ENCODE measurements at regions not wholly inside any gene's neighbourhood (a gene's known extent, or its start where the extent isn't known, plus 50 kb on each side); places are given as distances from the start of the nearest gene placed in this dataset.
"Not testable (repeated sequence)": the region's sequence is repeated elsewhere in the genome, so short reads cannot be mapped to it uniquely, and the experiment has no call there.

DNA sequence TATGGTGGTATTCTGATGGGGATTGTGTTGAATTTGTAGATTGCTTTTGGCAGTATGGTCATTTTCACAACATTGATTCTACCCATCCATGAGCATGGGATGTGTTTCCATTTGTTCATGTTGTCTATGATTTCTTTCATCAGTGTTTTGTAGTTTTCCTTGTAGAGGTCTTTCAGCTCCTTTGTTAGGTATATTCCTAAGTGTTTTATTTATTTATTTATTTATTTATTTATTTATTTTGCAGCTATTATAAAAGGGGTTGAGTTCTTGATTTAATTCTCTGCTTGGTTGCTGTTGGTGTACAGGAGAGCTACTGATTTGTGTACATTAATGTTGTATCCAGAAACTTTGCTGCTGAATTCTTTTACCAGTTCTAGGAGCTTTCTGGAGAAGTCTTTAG, 181.4 kb downstream of the TM2D1 start:
- H3K36me3 ChIP-seq (replicated peaks); H3K4me3 ChIP-seq (ENCODE audit: low read depth, low read length); H3K27me3 ChIP-seq (replicated peaks); H3K27ac ChIP-seq; in situ Hi-C loops (cut with HindIII; ENCODE audit: low pct_ligation_motif_present, low sequenced_read_pairs); DNase-seq: not testable (repeated sequence)

DNA sequence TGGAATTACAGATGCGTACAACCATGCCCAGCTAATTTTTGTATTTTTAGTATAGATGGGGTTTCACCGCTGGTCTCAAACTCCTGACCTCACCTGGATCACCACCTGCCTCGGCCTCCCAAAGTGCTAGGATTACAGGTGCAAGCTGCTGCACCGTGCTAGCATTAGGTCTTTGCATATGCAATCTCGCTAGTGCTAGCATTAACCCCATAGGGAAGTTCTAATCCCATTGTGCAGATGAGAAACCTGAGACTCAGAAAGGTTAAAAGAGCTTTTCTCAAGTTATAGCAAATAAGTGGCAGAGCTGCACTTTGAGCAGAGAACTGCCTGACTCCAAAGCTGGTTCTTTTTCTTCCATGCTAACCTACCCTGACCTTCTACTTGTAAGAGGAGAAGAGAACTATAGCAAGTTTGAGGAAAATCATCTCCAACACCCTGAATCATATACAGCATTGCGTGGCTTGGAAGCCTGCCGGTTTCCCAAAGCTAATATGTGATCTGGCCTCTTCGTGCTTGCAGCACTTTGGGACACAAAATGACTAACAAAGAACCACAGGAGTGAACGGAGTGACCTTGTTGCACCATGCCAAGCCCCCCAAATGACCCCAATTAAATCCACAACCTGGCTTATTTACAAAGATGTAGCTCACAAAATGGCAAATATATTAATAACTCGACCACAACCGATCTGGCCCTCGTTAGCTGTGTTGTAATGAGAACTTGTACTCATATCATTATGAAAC, 185.1 kb downstream of the TM2D1 start:
- in situ Hi-C loops (cut with HindIII; ENCODE audit: low pct_ligation_motif_present, low sequenced_read_pairs): no loop called here
- no peak for DNase-seq

DNA sequence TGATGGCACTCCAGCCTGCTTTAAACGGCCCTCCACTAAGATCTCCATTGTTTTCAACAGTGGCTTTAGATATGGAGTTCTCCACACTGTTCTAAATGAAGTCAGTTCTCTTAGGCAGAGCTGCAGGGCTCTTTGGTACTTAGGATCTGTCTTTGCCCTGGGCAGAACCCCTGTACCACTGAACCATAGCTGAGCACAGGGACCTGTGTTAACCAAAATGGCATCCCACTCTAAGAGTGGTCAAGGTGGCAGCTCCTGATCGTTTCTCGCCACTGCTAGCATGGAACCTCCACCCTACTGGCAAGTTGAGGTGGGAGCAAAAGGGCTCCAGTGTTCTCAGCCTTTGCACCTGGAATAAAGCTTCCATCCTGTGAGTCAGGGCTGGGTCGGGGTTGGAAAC, 186.7 kb downstream of the TM2D1 start:
- no peak overlapping the region for H3K4me3 ChIP-seq (ENCODE audit: low read depth, low read length)
- H3K27ac ChIP-seq: no peak overlapping the region
- in situ Hi-C loops (cut with HindIII; ENCODE audit: low pct_ligation_motif_present, low sequenced_read_pairs): no loop called here
- H3K27me3 ChIP-seq (replicated peaks): no peaks in the 10 kb centered on the region
- TF ChIP-seq, protein P1, sequence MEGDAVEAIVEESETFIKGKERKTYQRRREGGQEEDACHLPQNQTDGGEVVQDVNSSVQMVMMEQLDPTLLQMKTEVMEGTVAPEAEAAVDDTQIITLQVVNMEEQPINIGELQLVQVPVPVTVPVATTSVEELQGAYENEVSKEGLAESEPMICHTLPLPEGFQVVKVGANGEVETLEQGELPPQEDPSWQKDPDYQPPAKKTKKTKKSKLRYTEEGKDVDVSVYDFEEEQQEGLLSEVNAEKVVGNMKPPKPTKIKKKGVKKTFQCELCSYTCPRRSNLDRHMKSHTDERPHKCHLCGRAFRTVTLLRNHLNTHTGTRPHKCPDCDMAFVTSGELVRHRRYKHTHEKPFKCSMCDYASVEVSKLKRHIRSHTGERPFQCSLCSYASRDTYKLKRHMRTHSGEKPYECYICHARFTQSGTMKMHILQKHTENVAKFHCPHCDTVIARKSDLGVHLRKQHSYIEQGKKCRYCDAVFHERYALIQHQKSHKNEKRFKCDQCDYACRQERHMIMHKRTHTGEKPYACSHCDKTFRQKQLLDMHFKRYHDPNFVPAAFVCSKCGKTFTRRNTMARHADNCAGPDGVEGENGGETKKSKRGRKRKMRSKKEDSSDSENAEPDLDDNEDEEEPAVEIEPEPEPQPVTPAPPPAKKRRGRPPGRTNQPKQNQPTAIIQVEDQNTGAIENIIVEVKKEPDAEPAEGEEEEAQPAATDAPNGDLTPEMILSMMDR (IDR thresholded peaks at IDR 0.05; ENCODE audit: low read depth, low read length, missing control alignments): no peak
- no peak for DNase-seq
- H3K36me3 ChIP-seq (replicated peaks): no peaks in the 10 kb centered on the region

More for the DNA sequence above, 185.1 kb downstream of the TM2D1 start:
- no peak overlapping the region for H3K27ac ChIP-seq
- no peaks in the 10 kb centered on the region for H3K36me3 ChIP-seq (replicated peaks)
- no peaks in the 10 kb centered on the region for H3K27me3 ChIP-seq (replicated peaks)
- no peak overlapping the region for H3K4me3 ChIP-seq (ENCODE audit: low read depth, low read length)
- TF ChIP-seq, protein P1 (IDR thresholded peaks at IDR 0.05; ENCODE audit: low read depth, low read length, missing control alignments): no peak

DNA sequence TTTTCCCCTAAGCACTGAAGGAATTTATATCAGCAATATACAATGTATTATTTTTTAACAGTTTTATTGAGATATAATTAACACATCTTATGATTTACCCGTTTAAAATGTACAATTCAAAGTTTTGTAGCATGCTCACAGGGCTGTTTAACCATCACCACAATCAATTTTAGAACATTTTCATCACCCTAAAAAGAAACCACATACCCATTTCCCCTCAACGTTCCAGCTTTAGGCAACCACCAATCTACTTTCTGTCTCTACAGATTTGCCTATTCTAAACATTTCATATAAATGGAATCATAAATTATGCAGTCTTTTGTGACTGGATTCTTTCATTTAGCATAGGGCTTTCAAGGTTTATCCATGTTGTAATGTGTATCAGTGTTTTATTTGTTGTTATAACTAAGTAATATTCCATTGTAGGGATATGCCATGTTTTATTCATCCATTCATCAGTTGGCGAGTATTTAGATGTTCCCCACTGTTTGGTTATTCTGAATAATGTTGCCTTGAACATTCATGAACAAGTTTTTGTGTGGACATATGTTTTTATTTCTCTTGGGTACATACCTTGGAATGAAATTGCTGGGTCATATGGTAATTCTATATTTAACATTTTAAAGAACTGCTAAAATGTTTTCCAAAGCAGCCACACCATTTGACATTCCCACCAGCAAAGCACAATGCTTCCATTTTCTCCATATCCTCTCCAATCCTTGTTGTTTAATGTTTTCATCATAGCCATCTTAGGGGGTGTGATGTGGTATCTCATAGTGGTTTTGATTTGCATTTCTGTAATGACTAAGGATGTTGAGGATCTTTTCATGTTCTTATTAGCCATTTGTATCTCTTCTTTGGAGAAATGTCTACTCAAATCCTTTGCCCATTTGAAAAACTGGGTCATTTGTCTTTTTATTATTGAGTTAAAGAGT, 188.5 kb downstream of the TM2D1 start:
- no peak for DNase-seq
- Histone ChIP-seq H3K4me3 (ENCODE audit: low read depth, low read length) (no peak overlapping the region), H3K27me3 (replicated peaks) (no peaks in the 10 kb centered on the region), H3K27ac (no peak overlapping the region), H3K36me3 (replicated peaks) (no peaks in the 10 kb centered on the region)
- in situ Hi-C loops (cut with HindIII; ENCODE audit: low pct_ligation_motif_present, low sequenced_read_pairs): no loop called here
- TF ChIP-seq, protein P1 (IDR thresholded peaks at IDR 0.05; ENCODE audit: low read depth, low read length, missing control alignments): no peak

DNA sequence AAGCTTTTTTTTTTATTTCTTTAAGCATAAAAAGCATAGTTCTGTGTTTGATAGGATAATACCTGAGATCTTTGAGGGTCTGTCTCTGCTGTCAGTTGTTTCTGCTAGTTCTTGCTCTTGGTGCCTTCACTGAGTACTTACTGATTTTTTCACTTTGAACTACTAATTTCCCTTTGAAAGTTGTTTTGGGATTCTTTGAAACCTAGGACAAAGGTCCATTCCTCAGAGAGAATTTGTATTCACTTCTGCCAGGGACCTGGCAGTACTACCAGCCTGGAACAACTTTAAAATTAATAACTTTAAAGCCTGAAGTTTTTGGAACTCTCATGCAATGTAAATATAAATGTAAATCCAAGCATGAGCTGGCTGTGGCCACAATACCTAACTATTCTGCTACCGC, 190.1 kb downstream of the TM2D1 start:
- in situ Hi-C loops (cut with HindIII; ENCODE audit: low pct_ligation_motif_present, low sequenced_read_pairs): no loop called here
- H3K36me3 ChIP-seq (replicated peaks): no peaks in the 10 kb centered on the region
- no peak overlapping the region for H3K27ac ChIP-seq
- no peak for DNase-seq
- no peak overlapping the region for H3K4me3 ChIP-seq (ENCODE audit: low read depth, low read length)
- TF ChIP-seq, protein P1 (IDR thresholded peaks at IDR 0.05; ENCODE audit: low read depth, low read length, missing control alignments): no peak
- no peaks in the 10 kb centered on the region for H3K27me3 ChIP-seq (replicated peaks)

DNA sequence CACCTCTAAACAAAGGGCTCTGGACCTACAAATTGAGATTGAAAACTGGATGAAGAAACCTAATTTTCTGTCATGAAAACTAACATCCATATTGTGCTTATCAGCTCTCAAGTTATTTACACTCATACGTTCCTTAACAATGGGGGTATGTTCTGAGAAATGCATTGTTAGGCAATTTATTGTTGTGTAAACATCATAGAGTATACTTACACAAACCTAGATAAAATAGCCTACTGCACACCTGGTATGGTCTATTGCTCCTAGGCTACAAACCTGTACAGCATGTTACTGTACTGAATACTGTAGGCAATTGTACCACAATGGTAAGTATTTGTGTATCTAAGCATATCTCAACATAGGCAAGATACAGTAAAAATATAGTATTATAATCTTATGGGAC, 191.4 kb downstream of the TM2D1 start:
- Histone ChIP-seq H3K27ac (no peak overlapping the region), H3K27me3 (replicated peaks) (no peaks in the 10 kb centered on the region), H3K4me3 (ENCODE audit: low read depth, low read length) (no peak overlapping the region), H3K36me3 (replicated peaks) (no peaks in the 10 kb centered on the region)
- TF ChIP-seq, protein P1 (IDR thresholded peaks at IDR 0.05; ENCODE audit: low read depth, low read length, missing control alignments): no peak
- no peak for DNase-seq
- in situ Hi-C loops (cut with HindIII; ENCODE audit: low pct_ligation_motif_present, low sequenced_read_pairs): no loop called here
